ENCODE measurements at regions not wholly inside any gene's neighbourhood (a gene's known extent, or its start where the extent isn't known, plus 50 kb on each side); places are given as distances from the start of the nearest gene placed in this dataset.

- Histone ChIP-seq H3K27me3 (ENCODE audit: control insufficient read depth, insufficient read depth, low read length) (no peaks in the 10 kb centered on the region), H3K36me3 (ENCODE audit: control insufficient read depth, insufficient read depth, low read length) (no peaks in the 10 kb centered on the region), H3K4me1 (ENCODE audit: control insufficient read depth, insufficient read depth, low read length) (no peaks in the 10 kb centered on the region), H3K27ac (ENCODE audit: low read length) (no peak overlapping the region), H3K9me3 (ENCODE audit: control insufficient read depth, insufficient read depth, low read length) (no peaks in the 10 kb centered on the region), H3K4me3 (ENCODE audit: low read length) (no peak overlapping the region)
- DNase-seq (ENCODE audit: low read depth, low spot score): no peak
- WGBS (ENCODE audit: insufficient coverage, insufficient read length): no CpG with 5 or more reads among the region's 1 CpG
These were observed 197.8 kb downstream of the ZNF648 start for GRCh38 chr1:181863736-181864135.

- no peaks in the 10 kb centered on the region for H3K4me1 ChIP-seq (ENCODE audit: control insufficient read depth, insufficient read depth, low read length)
- DNase-seq (ENCODE audit: low read depth, low spot score): no peak
- H3K9me3 ChIP-seq (ENCODE audit: control insufficient read depth, insufficient read depth, low read length): no peaks in the 10 kb centered on the region
- no peaks in the 10 kb centered on the region for H3K27me3 ChIP-seq (ENCODE audit: control insufficient read depth, insufficient read depth, low read length)
- no peaks in the 10 kb centered on the region for H3K36me3 ChIP-seq (ENCODE audit: control insufficient read depth, insufficient read depth, low read length)
- no CpG with 5 or more reads among the region's 3 CpGs for WGBS (ENCODE audit: insufficient coverage, insufficient read length)
- H3K27ac ChIP-seq (ENCODE audit: low read length): no peak overlapping the region
- H3K4me3 ChIP-seq (ENCODE audit: low read length): no peak overlapping the region
These were observed 198.5 kb downstream of the ZNF648 start for GRCh38 chr1:181863006-181863405.

GRCh38 chr1:181858135-181858534 lies 203.4 kb downstream of the ZNF648 start:
- Histone ChIP-seq H3K4me3 (ENCODE audit: low read length) (no peak overlapping the region), H3K27ac (ENCODE audit: low read length) (no peak overlapping the region), H3K9me3 (ENCODE audit: control insufficient read depth, insufficient read depth, low read length) (no peaks in the 10 kb centered on the region), H3K4me1 (ENCODE audit: control insufficient read depth, insufficient read depth, low read length) (no peaks in the 10 kb centered on the region), H3K27me3 (ENCODE audit: control insufficient read depth, insufficient read depth, low read length) (no peaks in the 10 kb centered on the region), H3K36me3 (ENCODE audit: control insufficient read depth, insufficient read depth, low read length) (no peaks in the 10 kb centered on the region)
- DNase-seq (ENCODE audit: low read depth, low spot score): no peak
- no CpG with 5 or more reads among the region's 4 CpGs for WGBS (ENCODE audit: insufficient coverage, insufficient read length)

All from iPS DF 6.9 (cell line).